ENCODE measurements at regions not wholly inside any gene's neighbourhood (a gene's known extent, or its start where the extent isn't known, plus 50 kb on each side); places are given as distances from the start of the nearest gene placed in this dataset.

DNA sequence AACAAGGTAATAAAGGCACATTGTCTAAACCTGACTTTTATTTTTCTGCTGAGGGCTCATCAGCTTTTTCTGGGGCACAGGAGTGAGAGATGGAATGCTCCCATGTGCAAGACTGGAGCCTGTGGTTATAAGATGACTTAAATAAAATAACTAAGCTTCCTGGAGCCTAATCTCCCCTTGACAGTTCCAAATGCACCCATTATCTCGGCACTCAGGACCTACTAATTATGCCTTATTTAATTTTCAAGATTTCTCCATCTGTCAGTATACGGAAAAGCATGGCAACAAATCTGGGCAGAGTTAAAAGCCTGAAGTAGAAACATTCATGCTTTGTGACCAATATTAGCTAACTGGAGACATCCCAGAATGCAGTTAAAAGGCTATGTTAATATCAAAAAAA lies 416.7 kb upstream of the TEX13C start:
- H3K27me3 ChIP-seq (ENCODE audit: control insufficient read depth, insufficient read depth, low read length) = no peaks in the 10 kb centered on the region

GRCh38 chrX:124910611-124911010 lies 409.1 kb upstream of the TEX13C start:
- Histone ChIP-seq H3K27me3 (ENCODE audit: control insufficient read depth, insufficient read depth, low read length) (no peaks in the 10 kb centered on the region; the same call in 1 of the 2 replicates), H3K36me3 (ENCODE audit: control insufficient read depth, insufficient read depth, low read length) (no peaks in the 10 kb centered on the region), H3K9me3 (ENCODE audit: control insufficient read depth, insufficient read depth, low read length) (no peaks in the 10 kb centered on the region), H3K9ac (ENCODE audit: low read depth, low read length) (no peak overlapping the region), H3K4me3 (ENCODE audit: low read depth, low read length) (no peak overlapping the region), H3K27ac (ENCODE audit: low read depth, low read length) (no peak overlapping the region), H3K4me1 (ENCODE audit: control insufficient read depth, insufficient read depth, low read length) (no peaks in the 10 kb centered on the region)

More for the DNA sequence above, 416.7 kb upstream of the TEX13C start:
- Histone ChIP-seq H3K4me3 (ENCODE audit: low read depth, low read length) (no peak overlapping the region), H3K9me3 (ENCODE audit: control insufficient read depth, insufficient read depth, low read length) (no peaks in the 10 kb centered on the region), H3K27ac (ENCODE audit: low read depth, low read length) (no peak overlapping the region), H3K36me3 (ENCODE audit: control insufficient read depth, insufficient read depth, low read length) (no peaks in the 10 kb centered on the region), H3K4me1 (ENCODE audit: control insufficient read depth, insufficient read depth, low read length) (no peaks in the 10 kb centered on the region), H3K9ac (ENCODE audit: low read depth, low read length) (no peak overlapping the region)

DNA sequence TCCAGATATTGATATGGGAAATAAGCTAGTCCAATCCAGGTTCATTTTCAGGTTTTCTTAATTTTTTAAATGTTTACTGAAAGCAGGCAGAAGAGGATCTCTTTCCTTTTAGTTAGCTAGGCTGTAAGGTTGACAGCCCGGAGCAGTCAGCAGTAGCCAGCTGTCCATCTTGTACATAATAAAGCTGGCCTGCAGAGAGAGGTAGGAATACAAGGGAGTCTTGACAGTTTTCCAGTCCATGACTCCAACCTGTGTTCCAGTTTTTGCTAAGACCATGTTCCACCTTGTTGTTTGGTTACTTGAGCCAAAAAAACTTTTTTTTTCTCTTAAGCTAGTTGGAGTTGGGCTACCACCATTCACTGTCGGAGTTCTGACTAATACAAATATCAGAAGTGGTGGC lies 402.7 kb upstream of the TEX13C start:
- Histone ChIP-seq H3K4me3 (ENCODE audit: low read depth, low read length) (no peak overlapping the region), H3K9ac (ENCODE audit: low read depth, low read length) (no peak overlapping the region), H3K9me3 (ENCODE audit: control insufficient read depth, insufficient read depth, low read length) (no peaks in the 10 kb centered on the region), H3K4me1 (ENCODE audit: control insufficient read depth, insufficient read depth, low read length) (no peaks in the 10 kb centered on the region), H3K27ac (ENCODE audit: low read depth, low read length) (no peak overlapping the region), H3K27me3 (ENCODE audit: control insufficient read depth, insufficient read depth, low read length) (no peaks in the 10 kb centered on the region; the same call in 1 of the 2 replicates), H3K36me3 (ENCODE audit: control insufficient read depth, insufficient read depth, low read length) (no peaks in the 10 kb centered on the region)

- Histone ChIP-seq H3K27ac (ENCODE audit: low read depth, low read length) (no peak overlapping the region), H3K36me3 (ENCODE audit: control insufficient read depth, insufficient read depth, low read length) (no peaks in the 10 kb centered on the region), H3K4me3 (ENCODE audit: low read depth, low read length) (no peak overlapping the region), H3K27me3 (ENCODE audit: control insufficient read depth, insufficient read depth, low read length) (no peaks in the 10 kb centered on the region), H3K9ac (ENCODE audit: low read depth, low read length) (no peak overlapping the region), H3K9me3 (ENCODE audit: control insufficient read depth, insufficient read depth, low read length) (no peaks in the 10 kb centered on the region), H3K4me1 (ENCODE audit: control insufficient read depth, insufficient read depth, low read length) (peaks cover 6% of the 10 kb centered on the region)
Observed at GRCh38 chrX:124925681-124926080, 394.0 kb upstream of the TEX13C start.

- Histone ChIP-seq H3K9ac (ENCODE audit: low read depth, low read length) (no peak overlapping the region), H3K9me3 (ENCODE audit: control insufficient read depth, insufficient read depth, low read length) (no peaks in the 10 kb centered on the region), H3K27me3 (ENCODE audit: control insufficient read depth, insufficient read depth, low read length) (no peaks in the 10 kb centered on the region; the same call in 1 of the 2 replicates), H3K4me3 (ENCODE audit: low read depth, low read length) (no peak overlapping the region), H3K36me3 (ENCODE audit: control insufficient read depth, insufficient read depth, low read length) (no peaks in the 10 kb centered on the region), H3K4me1 (ENCODE audit: control insufficient read depth, insufficient read depth, low read length) (peaks cover 31% of the 10 kb centered on the region), H3K27ac (ENCODE audit: low read depth, low read length) (no peak overlapping the region)
Observed at GRCh38 chrX:124931241-124931640, 388.4 kb upstream of the TEX13C start.

GRCh38 chrX:124931958-124932357 lies 387.7 kb upstream of the TEX13C start:
- H3K4me1 ChIP-seq (ENCODE audit: control insufficient read depth, insufficient read depth, low read length) = peaks cover 31% of the 10 kb centered on the region
- no peaks in the 10 kb centered on the region; the same call in 1 of the 2 replicates for H3K27me3 ChIP-seq (ENCODE audit: control insufficient read depth, insufficient read depth, low read length)
- H3K9me3 ChIP-seq (ENCODE audit: control insufficient read depth, insufficient read depth, low read length) = no peaks in the 10 kb centered on the region
- H3K27ac ChIP-seq (ENCODE audit: low read depth, low read length) = no peak overlapping the region
- H3K36me3 ChIP-seq (ENCODE audit: control insufficient read depth, insufficient read depth, low read length) = no peaks in the 10 kb centered on the region
- H3K9ac ChIP-seq (ENCODE audit: low read depth, low read length) = no peak overlapping the region
- no peak overlapping the region for H3K4me3 ChIP-seq (ENCODE audit: low read depth, low read length)

- Histone ChIP-seq H3K27me3 (ENCODE audit: control insufficient read depth, insufficient read depth, low read length) (no peaks in the 10 kb centered on the region; the same call in 1 of the 2 replicates), H3K4me1 (ENCODE audit: control insufficient read depth, insufficient read depth, low read length) (peaks cover 3% of the 10 kb centered on the region; the same call in 1 of the 2 replicates), H3K9me3 (ENCODE audit: control insufficient read depth, insufficient read depth, low read length) (no peaks in the 10 kb centered on the region), H3K27ac (ENCODE audit: low read depth, low read length) (no peak overlapping the region), H3K9ac (ENCODE audit: low read depth, low read length) (no peak overlapping the region), H3K36me3 (ENCODE audit: control insufficient read depth, insufficient read depth, low read length) (no peaks in the 10 kb centered on the region), H3K4me3 (ENCODE audit: low read depth, low read length) (no peak overlapping the region)
Observed at GRCh38 chrX:124938715-124939114, 381.0 kb upstream of the TEX13C start.

GRCh38 chrX:124940531-124940930 lies 379.1 kb upstream of the TEX13C start:
- Histone ChIP-seq H3K27ac (ENCODE audit: low read depth, low read length) (no peak overlapping the region), H3K27me3 (ENCODE audit: control insufficient read depth, insufficient read depth, low read length) (no peaks in the 10 kb centered on the region; the same call in 1 of the 2 replicates)

GRCh38 chrX:124954402-124954801 lies 365.3 kb upstream of the TEX13C start:
- no peaks in the 10 kb centered on the region for H3K4me1 ChIP-seq (ENCODE audit: control insufficient read depth, insufficient read depth, low read length)
- no peaks in the 10 kb centered on the region for H3K27me3 ChIP-seq (ENCODE audit: control insufficient read depth, insufficient read depth, low read length)
- no peaks in the 10 kb centered on the region for H3K9me3 ChIP-seq (ENCODE audit: control insufficient read depth, insufficient read depth, low read length)
- H3K4me3 ChIP-seq (ENCODE audit: low read depth, low read length) = no peak overlapping the region
- no peak overlapping the region for H3K27ac ChIP-seq (ENCODE audit: low read depth, low read length)
- H3K9ac ChIP-seq (ENCODE audit: low read depth, low read length) = no peak overlapping the region
- no peaks in the 10 kb centered on the region for H3K36me3 ChIP-seq (ENCODE audit: control insufficient read depth, insufficient read depth, low read length)

More at GRCh38 chrX:124940531-124940930, 379.1 kb upstream of the TEX13C start:
- Histone ChIP-seq H3K4me1 (ENCODE audit: control insufficient read depth, insufficient read depth, low read length) (no peaks in the 10 kb centered on the region), H3K36me3 (ENCODE audit: control insufficient read depth, insufficient read depth, low read length) (no peaks in the 10 kb centered on the region), H3K4me3 (ENCODE audit: low read depth, low read length) (no peak overlapping the region), H3K9ac (ENCODE audit: low read depth, low read length) (no peak overlapping the region), H3K9me3 (ENCODE audit: control insufficient read depth, insufficient read depth, low read length) (no peaks in the 10 kb centered on the region)

DNA sequence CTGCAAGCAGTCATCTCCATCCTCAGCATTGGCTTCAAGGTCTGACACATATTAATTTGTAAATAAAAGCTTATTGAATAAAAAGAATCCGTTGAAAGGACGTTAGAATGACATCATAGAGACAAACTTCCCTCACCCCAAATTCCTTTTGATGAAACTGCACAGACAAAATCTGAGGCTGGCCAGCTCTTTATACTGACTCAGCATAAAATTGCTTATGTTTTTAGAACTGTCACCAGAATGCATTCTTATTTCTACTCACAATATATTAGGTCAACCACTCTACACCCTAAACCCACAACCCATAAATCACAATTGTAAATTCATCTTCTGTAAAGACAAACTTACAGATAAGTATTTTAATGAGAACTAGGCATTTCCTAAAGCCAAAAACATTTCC lies 359.2 kb upstream of the TEX13C start:
- Histone ChIP-seq H3K36me3 (ENCODE audit: control insufficient read depth, insufficient read depth, low read length) (no peaks in the 10 kb centered on the region), H3K27me3 (ENCODE audit: control insufficient read depth, insufficient read depth, low read length) (no peaks in the 10 kb centered on the region), H3K9ac (ENCODE audit: low read depth, low read length) (no peak overlapping the region), H3K4me1 (ENCODE audit: control insufficient read depth, insufficient read depth, low read length) (no peaks in the 10 kb centered on the region), H3K4me3 (ENCODE audit: low read depth, low read length) (no peak overlapping the region), H3K27ac (ENCODE audit: low read depth, low read length) (no peak overlapping the region), H3K9me3 (ENCODE audit: control insufficient read depth, insufficient read depth, low read length) (no peaks in the 10 kb centered on the region)

DNA sequence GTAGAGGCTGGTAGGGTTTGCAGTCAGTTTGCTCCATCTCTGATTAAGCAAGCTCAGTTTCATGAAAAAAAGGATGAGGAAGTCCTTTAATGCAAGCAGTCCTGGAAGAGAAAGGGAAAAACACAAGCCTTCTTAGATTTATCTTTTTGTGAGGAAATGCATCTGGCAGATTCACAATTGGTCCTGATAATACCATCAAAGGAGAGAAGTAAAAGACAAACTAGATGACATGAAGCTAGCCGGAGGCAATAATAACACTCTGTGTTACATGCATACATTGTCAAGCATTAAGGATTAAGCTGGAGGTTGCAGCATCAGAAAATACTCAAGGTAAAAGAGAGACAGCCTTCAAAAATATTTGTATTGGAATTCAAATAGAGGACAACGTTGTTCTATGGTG lies 356.0 kb upstream of the TEX13C start, which contains the start of gene TENM1:
Gene TENM1, minus strand, starts transcription at position 101 of the 400 bp plus-strand sequence.
- Histone ChIP-seq H3K27me3 (ENCODE audit: control insufficient read depth, insufficient read depth, low read length) (no peaks in the 10 kb centered on the region), H3K9me3 (ENCODE audit: control insufficient read depth, insufficient read depth, low read length) (no peaks in the 10 kb centered on the region), H3K36me3 (ENCODE audit: control insufficient read depth, insufficient read depth, low read length) (no peaks in the 10 kb centered on the region), H3K27ac (ENCODE audit: low read depth, low read length) (no peak within 1 kb of the TSS), H3K4me1 (ENCODE audit: control insufficient read depth, insufficient read depth, low read length) (no peaks in the 10 kb centered on the region), H3K9ac (ENCODE audit: low read depth, low read length) (no peak within 1 kb of the TSS), H3K4me3 (ENCODE audit: low read depth, low read length) (no peak within 1 kb of the TSS)

- Histone ChIP-seq H3K9me3 (ENCODE audit: control insufficient read depth, insufficient read depth, low read length) (no peaks in the 10 kb centered on the region), H3K36me3 (ENCODE audit: control insufficient read depth, insufficient read depth, low read length) (no peaks in the 10 kb centered on the region), H3K9ac (ENCODE audit: low read depth, low read length) (no peak overlapping the region)
Observed at GRCh38 chrX:124975456-124975855, 344.2 kb upstream of the TEX13C start.

More at GRCh38 chrX:124975456-124975855, 344.2 kb upstream of the TEX13C start:
- Histone ChIP-seq H3K4me1 (ENCODE audit: control insufficient read depth, insufficient read depth, low read length) (no peaks in the 10 kb centered on the region), H3K4me3 (ENCODE audit: low read depth, low read length) (no peak overlapping the region), H3K27ac (ENCODE audit: low read depth, low read length) (no peak overlapping the region), H3K27me3 (ENCODE audit: control insufficient read depth, insufficient read depth, low read length) (no peaks in the 10 kb centered on the region)

All from HUES48 (cell line).